K562 (cell line): ENCODE measurements at regions not wholly inside any gene's neighbourhood (a gene's known extent, or its start where the extent isn't known, plus 50 kb on each side); places are given as distances from the start of the nearest gene placed in this dataset.

Experiments used
- ATAC-seq: fragments of 200-7000 bp; cut with Tn5 transposase; 3 replicates; pipeline ENCODE4 v1.9.1; 2020; ENCODE audit warnings: moderate library complexity
- BruUV-seq: library from RNA; stranded (reverse); fragments of 400-500 nt; replicated peaks from 2 replicates; lab custom pipeline; 2021; lab: Mats Ljungman, UMichigan
- CTCF ChIA-PET: fragments of 300-600 bp; formaldehyde crosslinking; extraction: SDS; loops from one replicate; lab custom pipeline; 2021; ENCODE audit warnings: low intra/inter-chr PET ratio; lab: Yijun Ruan, JAX
- POLR2A ChIA-PET: fragments of 300-600, 350-650 bp; sonication (Branson Sonifier 250); formaldehyde crosslinking; extraction: SDS; loops from one replicate; lab custom pipeline; 2021; ENCODE audit warnings: antibody characterized with exemption, inconsistent platforms; lab: Yijun Ruan, JAX
- DNase-seq, 4 experiments: peaks; one replicate each; pipeline versions ENCODE4 v3.0.0 to v3.0.0-alpha.2; 2011 to 2018; ENCODE audit warnings: low spot score in 3 of 4, mixed read lengths in 3 of 4; ENCODE audit errors: extremely low read depth in 1 of 4
- FAIRE-seq: peaks from 2 replicates; lab custom pipeline; 2011; peaks lifted over from hg19 to GRCh38; lab: Jason Lieb, UNC
- H2AFZ ChIP-seq: 2 replicates; pipeline ENCODE4 v1.6.0; 2011; ENCODE audit warnings: low read depth, low read length, control low read depth, inconsistent platforms
- H3K27ac ChIP-seq: fragments of 200-600 bp; 3 replicates; pipeline ENCODE4 v1.8.0; 2011; ENCODE audit warnings: low read depth, mild to moderate bottlenecking, control low read depth, inconsistent platforms, low read length, moderate library complexity, mixed read lengths; ENCODE audit errors: extremely low read depth
- H3K27me3 ChIP-seq, 2 experiments: fragments of 300-600 bp in 1 of 2; 2 replicates in 1 of 2; 3 replicates in 1 of 2; pipeline versions ENCODE4 v1.6.0 to v1.8.0; 2011; ENCODE audit warnings: inconsistent platforms in 2 of 2, low read length in 2 of 2, mild to moderate bottlenecking in 1 of 2, mixed read lengths in 1 of 2, moderate library complexity in 1 of 2; ENCODE audit not compliant: control insufficient read depth in 2 of 2, insufficient read depth in 2 of 2
- H3K36me3 ChIP-seq: fragments of 300-600 bp; 3 replicates; pipeline ENCODE4 v1.8.0; 2011; ENCODE audit warnings: mild to moderate bottlenecking, low read length, inconsistent platforms; ENCODE audit not compliant: control insufficient read depth, insufficient read depth
- H3K4me1 ChIP-seq, 2 experiments: fragments of 200-600 bp in 1 of 2; replicated peaks in 1 of 2; 2 replicates in 1 of 2; 3 replicates in 1 of 2; pipeline versions ENCODE4 v1.5.1 to v1.8.0; 2011; ENCODE audit warnings: inconsistent platforms in 2 of 2, low read length in 2 of 2, mild to moderate bottlenecking in 1 of 2, mixed read lengths in 1 of 2, moderate library complexity in 1 of 2; ENCODE audit not compliant: control insufficient read depth in 2 of 2, insufficient read depth in 2 of 2
- H3K4me2 ChIP-seq: 2 replicates; pipeline ENCODE4 v1.6.1; 2011; ENCODE audit warnings: low read length, control low read depth, inconsistent platforms, mixed read lengths; ENCODE audit not compliant: insufficient read depth
- H3K4me3 ChIP-seq: fragments of 200-600 bp; sonication (generic), shearing (Covaris generic); 2 replicates; pipeline ENCODE4 v1.5.1; 2016; ENCODE audit warnings: control low read depth, inconsistent platforms
- H3K79me2 ChIP-seq: fragments of 200-600 bp; 3 replicates; pipeline ENCODE4 v1.8.0; 2011; ENCODE audit warnings: low read length, inconsistent platforms; ENCODE audit not compliant: control insufficient read depth, insufficient read depth
- H3K9ac ChIP-seq, 2 experiments: 2 replicates each; pipeline versions ENCODE4 v1.6.0 to v1.6.1; 2011; ENCODE audit warnings: low read depth in 2 of 2, low read length in 2 of 2, control low read depth in 1 of 2, inconsistent platforms in 1 of 2, mild to moderate bottlenecking in 1 of 2, mixed read lengths in 1 of 2; ENCODE audit not compliant: insufficient read depth in 1 of 2
- H3K9me1 ChIP-seq: one replicate; pipeline ENCODE4 v1.6.0; 2011; ENCODE audit warnings: inconsistent platforms, mild to moderate bottlenecking, low read length, moderate library complexity; ENCODE audit not compliant: control insufficient read depth, insufficient read depth
- H3K9me3 ChIP-seq: replicated peaks from 2 replicates; pipeline ENCODE4 v1.5.1; 2011; ENCODE audit warnings: low read depth, low read length, inconsistent platforms; ENCODE audit not compliant: control insufficient read depth, insufficient read depth
- H4K20me1 ChIP-seq: replicated peaks from 2 replicates; pipeline ENCODE4 v1.6.1; 2011; ENCODE audit warnings: low read length, inconsistent platforms, mixed read lengths; ENCODE audit not compliant: control insufficient read depth, insufficient read depth
- ESRRA ChIP-seq: fragments of 450-650 bp; IDR thresholded peaks from 2 replicates; pipeline ENCODE4 v1.6.1; 2014; ENCODE audit warnings: low read depth, mild to moderate bottlenecking, moderate library complexity, borderline replicate concordance
- EZH2 ChIP-seq: IDR thresholded peaks from 2 replicates; pipeline ENCODE4 v1.6.1; 2012; ENCODE audit warnings: low read depth, mild to moderate bottlenecking, inconsistent platforms, low read length, borderline replicate concordance
- GABPB2 ChIP-seq: fragments of 250-450 bp; sonication (Bioruptor Pico); conservative IDR thresholded peaks from 2 replicates; pipeline ENCODE4 v1.5.1; 2021; ENCODE audit warnings: mild to moderate bottlenecking
- HDAC8 ChIP-seq: fragments of 450-650 bp; IDR thresholded peaks from 2 replicates; pipeline ENCODE4 v1.6.1; 2016; ENCODE audit warnings: mild to moderate bottlenecking, missing genetic modification characterization, moderate library complexity, missing compliant biosample characterization
- IRF2 ChIP-seq: sonication (generic); formaldehyde crosslinking; IDR thresholded peaks from 2 replicates; pipeline ENCODE4 v1.8.1; 2022; ENCODE audit warnings: mild to moderate bottlenecking, missing genetic modification reagents
- KLF1 ChIP-seq: fragments of 450-650 bp; IDR thresholded peaks from 2 replicates; pipeline ENCODE4 v1.6.1; 2016; ENCODE audit warnings: missing genetic modification characterization, missing compliant biosample characterization
- KLF6 ChIP-seq: fragments of 250-450 bp; sonication (Bioruptor Pico); IDR thresholded peaks from 2 replicates; pipeline ENCODE4 v1.4.0; 2020; ENCODE audit warnings: mild to moderate bottlenecking, moderate library complexity, borderline replicate concordance
- NBN ChIP-seq: fragments of 450-650 bp; IDR thresholded peaks from 2 replicates; pipeline ENCODE4 v1.6.1; 2016; ENCODE audit warnings: low read depth, mild to moderate bottlenecking
- ZNF124 ChIP-seq: sonication (generic); formaldehyde crosslinking; IDR thresholded peaks from 2 replicates; pipeline ENCODE4 v1.8.1; 2022; ENCODE audit warnings: missing genetic modification reagents
- ZNF174 ChIP-seq: fragments of 250-450 bp; sonication (Bioruptor Pico); IDR thresholded peaks from 2 replicates; pipeline ENCODE4 v1.4.0; 2020; ENCODE audit warnings: mild to moderate bottlenecking
- WGBS: fragments of 100-300 bp; shearing (Covaris generic); methylation state at CpG from one replicate; pipeline ENCODE4 v1.1.6; 2016; ENCODE audit warnings: low coverage, mixed read lengths; ENCODE audit not compliant: insufficient coverage; ENCODE audit errors: missing lambda C conversion rate; 5-methylcytosine and 5-hydroxymethylcytosine counted together
- in situ Hi-C: fragments of 300-500 bp; cut with MboI; formaldehyde crosslinking; loops from 4 replicates; pipeline ENCODE4 v1.15.0; 2018; ENCODE audit warnings: inconsistent platforms, mixed read lengths
- intact Hi-C: fragments of 100-400 bp; cut with micrococcal nuclease; formaldehyde crosslinking; loops from 2 replicates; pipeline ENCODE4 v1.14.2; 2022
- TF ChIP-seq, protein P1 (sequence below): fragments of 450-650 bp; IDR thresholded peaks from 2 replicates; pipeline ENCODE4 v1.6.1; 2018; ENCODE audit warnings: mild to moderate bottlenecking, low read depth; ENCODE audit not compliant: partially characterized antibody

- no peak for TF ChIP-seq KLF6 (CRISPR knock-in tag)
- TF ChIP-seq HDAC8, result no peak
- TF ChIP-seq KLF1, result no peak
These were observed 126.7 kb upstream of the SPATA12 start (continued) for GRCh38 chr3:56933803-56934202.

- H2AFZ ChIP-seq, result no peak overlapping the region
- H3K9me1 ChIP-seq, result no peaks in the 10 kb centered on the region
- BruUV-seq, result no TSS peak
- no peak overlapping the region for H3K9ac ChIP-seq
- ATAC-seq (no peak), DNase-seq (no peak), FAIRE-seq (no peak)
- H3K4me3 ChIP-seq, result no peak overlapping the region
- CTCF ChIA-PET, result no interaction called here
- 2% methylated on average over 3 of the region's 3 CpGs for WGBS
- H3K79me2 ChIP-seq, result no peaks in the 10 kb centered on the region
- H3K4me2 ChIP-seq, result no peak overlapping the region
- no peaks in the 10 kb centered on the region for H3K36me3 ChIP-seq
- no peaks in the 10 kb centered on the region for H4K20me1 ChIP-seq
- no peak overlapping the region for H3K27ac ChIP-seq
- intact Hi-C loops, result no loop called here
- H3K27me3 ChIP-seq, result no peaks in the 10 kb centered on the region; a peak in 1 of 5 replicates
- POLR2A ChIA-PET, result interaction anchor here (0.7 kb wide), 1 partner anchor 9 kb away, joined by 3 read pairs; no protein-coding TSS in a partner anchor
- in situ Hi-C loops, result no loop called here
- no peaks in the 10 kb centered on the region for H3K9me3 ChIP-seq
- no peaks in the 10 kb centered on the region for H3K4me1 ChIP-seq
- TF ChIP-seq EZH2, result no peak
These were observed 127.6 kb upstream of the SPATA12 start for GRCh38 chr3:56932866-56933265.

DNA sequence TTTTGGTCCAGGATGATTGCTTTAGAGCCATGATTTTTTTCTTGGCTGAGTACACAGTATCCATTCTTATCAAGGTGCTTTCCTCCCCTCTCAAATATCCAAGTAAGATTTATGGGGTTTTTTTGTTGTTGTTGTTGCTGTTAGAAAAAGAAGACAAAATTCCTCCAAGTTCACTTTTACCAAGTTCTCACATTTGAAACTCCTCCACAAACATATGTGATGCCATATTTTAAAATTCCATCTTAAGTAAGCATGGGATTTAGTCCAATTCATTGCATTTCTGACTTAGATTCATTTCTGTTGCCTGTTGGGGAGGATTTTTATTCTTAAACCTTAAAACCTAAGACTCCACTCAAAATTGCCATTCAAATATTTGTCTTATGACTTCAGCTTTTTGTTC is 128.6 kb upstream of the SPATA12 start:
- no TSS peak for BruUV-seq
- TF ChIP-seq ESRRA, result no peak
- TF ChIP-seq NBN, result no peak
- TF ChIP-seq ZNF174, result no peak
- TF ChIP-seq, protein P1, sequence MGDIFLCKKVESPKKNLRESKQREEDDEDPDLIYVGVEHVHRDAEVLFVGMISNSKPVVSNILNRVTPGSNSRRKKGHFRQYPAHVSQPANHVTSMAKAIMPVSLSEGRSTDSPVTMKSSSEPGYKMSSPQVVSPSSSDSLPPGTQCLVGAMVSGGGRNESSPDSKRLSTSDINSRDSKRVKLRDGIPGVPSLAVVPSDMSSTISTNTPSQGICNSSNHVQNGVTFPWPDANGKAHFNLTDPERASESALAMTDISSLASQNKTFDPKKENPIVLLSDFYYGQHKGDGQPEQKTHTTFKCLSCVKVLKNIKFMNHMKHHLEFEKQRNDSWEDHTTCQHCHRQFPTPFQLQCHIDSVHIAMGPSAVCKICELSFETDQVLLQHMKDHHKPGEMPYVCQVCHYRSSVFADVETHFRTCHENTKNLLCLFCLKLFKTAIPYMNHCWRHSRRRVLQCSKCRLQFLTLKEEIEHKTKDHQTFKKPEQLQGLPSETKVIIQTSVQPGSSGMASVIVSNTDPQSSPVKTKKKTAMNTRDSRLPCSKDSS, result no peak
- TF ChIP-seq IRF2, result no peak
- TF ChIP-seq ZNF124 (CRISPR knock-in tag), result no peak
- TF ChIP-seq GABPB2, result no peak

More for the DNA sequence above, 128.6 kb upstream of the SPATA12 start:
- POLR2A ChIA-PET, result no interaction called here
- H3K36me3 ChIP-seq, result no peaks in the 10 kb centered on the region
- H3K27me3 ChIP-seq, result no peaks in the 10 kb centered on the region; a peak in 1 of 5 replicates
- no peak overlapping the region for H3K9ac ChIP-seq
- no peak overlapping the region for H3K4me3 ChIP-seq
- no peak overlapping the region for H2AFZ ChIP-seq
- H3K9me1 ChIP-seq, result no peaks in the 10 kb centered on the region
- no peaks in the 10 kb centered on the region for H3K4me1 ChIP-seq
- H3K9me3 ChIP-seq, result no peaks in the 10 kb centered on the region
- no peak overlapping the region for H3K4me2 ChIP-seq
- no peaks in the 10 kb centered on the region for H3K79me2 ChIP-seq
- FAIRE-seq (no peak), DNase-seq (no peak), ATAC-seq (no peak)
- H4K20me1 ChIP-seq, result no peaks in the 10 kb centered on the region
- H3K27ac ChIP-seq, result no peak overlapping the region
- intact Hi-C loops (no loop called here), in situ Hi-C loops (no loop called here)
- CTCF ChIA-PET, result no interaction called here
